Activated CD4-positive, alpha-beta memory T cell treated with anti-CD3 and anti-CD28 coated beads for 36 hours (primary cell): ENCODE measurements at regions not wholly inside any gene's neighbourhood (a gene's known extent, or its start where the extent isn't known, plus 50 kb on each side); places are given as distances from the start of the nearest gene placed in this dataset.
A peak's percentile ranks its signal among the peaks of the same experiment; 100 is the strongest.

Experiments used
- CTCF ChIA-PET: fragments of 350-600 bp; sonication (Branson Sonifier 250); formaldehyde crosslinking; loops from one replicate; lab custom pipeline; 2021; ENCODE audit warnings: antibody characterized with exemption, inconsistent platforms; lab: Charles Lee
- POLR2A ChIA-PET: fragments of 350-600 bp; sonication (Branson Sonifier 250); formaldehyde crosslinking; loops from one replicate; lab custom pipeline; 2021; ENCODE audit warnings: antibody characterized with exemption; lab: Charles Lee
- DNase-seq: peaks from one replicate; pipeline ENCODE4 v3.0.0-alpha.2; 2020
- H3K27ac Mint-ChIP-seq: one replicate; pipeline ENCODE4 v1.8.0; 2021; ENCODE audit warnings: mixed read lengths
- H3K27me3 Mint-ChIP-seq: one replicate; pipeline ENCODE4 v1.8.0; 2021; ENCODE audit warnings: mixed read lengths
- H3K36me3 Mint-ChIP-seq: one replicate; pipeline ENCODE4 v1.8.0; 2021; ENCODE audit warnings: mixed read lengths
- H3K4me1 Mint-ChIP-seq: one replicate; pipeline ENCODE4 v1.8.0; 2021; ENCODE audit warnings: low read depth, mixed read lengths
- H3K4me3 Mint-ChIP-seq: one replicate; pipeline ENCODE4 v1.8.0; 2021; ENCODE audit warnings: mild to moderate bottlenecking, mixed read lengths
- H3K9me3 Mint-ChIP-seq: one replicate; pipeline ENCODE4 v1.8.0; 2021; ENCODE audit warnings: mixed read lengths
- intact Hi-C: fragments of 100-400 bp; cut with micrococcal nuclease; formaldehyde crosslinking; loops from one replicate; pipeline ENCODE4 v1.15.1; 2023

GRCh38 chr2:8573234-8573941 lies 108.5 kb upstream of the ID2 start:
- H3K36me3 Mint-ChIP-seq = no peaks in the 10 kb centered on the region
- H3K9me3 Mint-ChIP-seq = no peaks in the 10 kb centered on the region
- no peak overlapping the region for H3K4me3 Mint-ChIP-seq
- peaks cover 3% of the 10 kb centered on the region for H3K27me3 Mint-ChIP-seq
- H3K27ac Mint-ChIP-seq = no peak overlapping the region
- DNase-seq = no peak
- H3K4me1 Mint-ChIP-seq = peaks cover 26% of the 10 kb centered on the region
- CTCF ChIA-PET = no interaction called here
- POLR2A ChIA-PET = no interaction called here
- intact Hi-C loops = no loop called here

GRCh38 chr2:8573942-8574195 lies 108.0 kb upstream of the ID2 start:
- Mint-ChIP-seq H3K27me3 (peaks cover 3% of the 10 kb centered on the region), H3K36me3 (no peaks in the 10 kb centered on the region), H3K4me3 (no peak overlapping the region), H3K9me3 (no peaks in the 10 kb centered on the region), H3K4me1 (peaks cover 26% of the 10 kb centered on the region), H3K27ac (no peak overlapping the region)
- no peak for DNase-seq
- POLR2A ChIA-PET = no interaction called here
- intact Hi-C loops = no loop called here
- CTCF ChIA-PET = no interaction called here

- POLR2A ChIA-PET = interaction anchor here (1.5 kb wide), 1 partner anchor 108 kb away, joined by 3 read pairs; no protein-coding TSS in a partner anchor
- Mint-ChIP-seq H3K36me3 (no peaks in the 10 kb centered on the region), H3K27me3 (peaks cover 3% of the 10 kb centered on the region), H3K4me3 (no peak overlapping the region), H3K9me3 (no peaks in the 10 kb centered on the region), H3K4me1 (peaks cover 26% of the 10 kb centered on the region), H3K27ac (no peak overlapping the region)
- intact Hi-C loops = no loop called here
- CTCF ChIA-PET = interaction anchor here (1.0 kb wide), 1 partner anchor 147 kb away, joined by 3 read pairs; no protein-coding TSS in a partner anchor
- DNase-seq = no peak
Observed at GRCh38 chr2:8574196-8575037, 107.4 kb upstream of the ID2 start.

GRCh38 chr2:8575038-8575833 lies 106.6 kb upstream of the ID2 start:
- CTCF ChIA-PET = interaction anchor here (1.0 kb wide), 1 partner anchor 148 kb away, joined by 3 read pairs; no protein-coding TSS in a partner anchor
- POLR2A ChIA-PET = interaction anchor here (1.5 kb wide), 1 partner anchor 108 kb away, joined by 3 read pairs; no protein-coding TSS in a partner anchor
- peaks cover 28% of the 10 kb centered on the region for H3K4me1 Mint-ChIP-seq
- H3K36me3 Mint-ChIP-seq = no peaks in the 10 kb centered on the region
- peaks cover 3% of the 10 kb centered on the region for H3K27me3 Mint-ChIP-seq
- intact Hi-C loops = no loop called here
- H3K4me3 Mint-ChIP-seq = peak overlapping the region; percentile 20
- H3K27ac Mint-ChIP-seq = no peak overlapping the region
- peak; percentile 67 for DNase-seq
- H3K9me3 Mint-ChIP-seq = no peaks in the 10 kb centered on the region

GRCh38 chr2:8575834-8576423 lies 105.9 kb upstream of the ID2 start:
- ChIA-PET CTCF (interaction anchor here (1.0 kb wide), 1 partner anchor 149 kb away, joined by 3 read pairs; no protein-coding TSS in a partner anchor), POLR2A (interaction anchor here (1.5 kb wide), 1 partner anchor 107 kb away, joined by 3 read pairs; no protein-coding TSS in a partner anchor)
- no peak for DNase-seq
- Mint-ChIP-seq H3K9me3 (no peaks in the 10 kb centered on the region), H3K4me1 (peaks cover 33% of the 10 kb centered on the region), H3K27me3 (peaks cover 3% of the 10 kb centered on the region), H3K27ac (no peak overlapping the region), H3K36me3 (no peaks in the 10 kb centered on the region), H3K4me3 (no peak overlapping the region)
- intact Hi-C loops = loop anchor here (2.0 kb wide), 1 partner anchor 33 kb away; no protein-coding TSS in a partner anchor

- H3K4me1 Mint-ChIP-seq = peaks cover 33% of the 10 kb centered on the region
- H3K4me3 Mint-ChIP-seq = no peak overlapping the region
- peaks cover 3% of the 10 kb centered on the region for H3K27me3 Mint-ChIP-seq
- POLR2A ChIA-PET = interaction anchor here (1.6 kb wide), 1 partner anchor 32 kb away, joined by 12 read pairs; no protein-coding TSS in a partner anchor
- H3K36me3 Mint-ChIP-seq = no peaks in the 10 kb centered on the region
- no peak overlapping the region for H3K27ac Mint-ChIP-seq
- peak; percentile 69 for DNase-seq
- intact Hi-C loops = loop anchor here (2.0 kb wide), 1 partner anchor 34 kb away; no protein-coding TSS in a partner anchor
- no peaks in the 10 kb centered on the region for H3K9me3 Mint-ChIP-seq
- CTCF ChIA-PET = no interaction called here
Observed at GRCh38 chr2:8576525-8577167, 105.2 kb upstream of the ID2 start.

GRCh38 chr2:8577573-8577972 lies 104.3 kb upstream of the ID2 start:
- Mint-ChIP-seq H3K27ac (no peak overlapping the region), H3K36me3 (no peaks in the 10 kb centered on the region), H3K4me1 (peaks cover 33% of the 10 kb centered on the region), H3K27me3 (peaks cover 3% of the 10 kb centered on the region), H3K4me3 (no peak overlapping the region), H3K9me3 (no peaks in the 10 kb centered on the region)
- ChIA-PET POLR2A (interaction anchor here (1.6 kb wide), 1 partner anchor 33 kb away, joined by 12 read pairs; no protein-coding TSS in a partner anchor), CTCF (no interaction called here)
- no peak for DNase-seq
- intact Hi-C loops = loop anchor here (2.0 kb wide), 1 partner anchor 35 kb away; no protein-coding TSS in a partner anchor

- H3K36me3 Mint-ChIP-seq = no peaks in the 10 kb centered on the region
- H3K27ac Mint-ChIP-seq = no peak overlapping the region
- no peaks in the 10 kb centered on the region for H3K9me3 Mint-ChIP-seq
- H3K4me3 Mint-ChIP-seq = no peak overlapping the region
- peaks cover 4% of the 10 kb centered on the region for H3K27me3 Mint-ChIP-seq
- CTCF ChIA-PET = no interaction called here
- peaks cover 33% of the 10 kb centered on the region for H3K4me1 Mint-ChIP-seq
- POLR2A ChIA-PET = no interaction called here
- no peak for DNase-seq
- intact Hi-C loops = no loop called here
Observed at GRCh38 chr2:8578335-8579244, 103.3 kb upstream of the ID2 start.

DNA sequence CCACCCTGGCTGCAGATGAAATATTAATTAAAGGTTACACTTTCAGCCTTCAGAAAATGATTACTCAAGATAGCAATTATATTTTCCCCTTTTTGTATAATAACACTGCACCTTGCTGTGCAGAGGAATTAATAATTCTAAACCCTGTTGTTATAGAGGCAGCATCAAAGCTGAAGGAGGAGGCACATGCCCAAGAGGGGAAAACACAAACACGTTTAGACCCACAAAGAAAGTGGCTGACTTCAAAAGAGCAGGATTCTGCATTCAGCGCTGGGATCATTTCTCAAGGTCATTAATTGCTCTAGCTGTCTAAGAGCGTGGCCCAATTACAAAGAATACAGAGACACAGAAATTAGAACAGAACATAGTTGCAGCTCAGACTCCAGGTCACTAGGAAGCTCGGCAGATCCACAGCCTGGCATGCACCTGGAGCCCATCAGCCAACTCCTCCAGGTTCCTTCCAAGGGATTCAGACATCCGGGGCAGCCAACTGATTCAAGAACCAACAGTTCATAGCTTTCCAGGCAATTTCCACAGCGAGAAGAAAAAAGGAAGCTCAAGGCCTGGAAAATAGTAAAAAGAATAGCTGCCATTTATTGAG lies 102.3 kb upstream of the ID2 start:
- intact Hi-C loops = no loop called here
- Mint-ChIP-seq H3K27ac (no peak overlapping the region), H3K9me3 (no peaks in the 10 kb centered on the region), H3K4me1 (peaks cover 35% of the 10 kb centered on the region), H3K4me3 (no peak overlapping the region), H3K36me3 (no peaks in the 10 kb centered on the region), H3K27me3 (peaks cover 7% of the 10 kb centered on the region)
- ChIA-PET CTCF (no interaction called here), POLR2A (interaction anchor here (1.5 kb wide), 1 partner anchor 102 kb away, joined by 6 read pairs; the partner anchor contains the start of gene ID2)
- DNase-seq = no peak
